EH (cell line): ENCODE measurements at regions not wholly inside any gene's neighbourhood (a gene's known extent, or its start where the extent isn't known, plus 50 kb on each side); places are given as distances from the start of the nearest gene placed in this dataset.

Experiments
- DNase-seq: peaks from one replicate; pipeline ENCODE4 v3.0.0-alpha.2; 2015; ENCODE audit warnings: low read depth

DNA sequence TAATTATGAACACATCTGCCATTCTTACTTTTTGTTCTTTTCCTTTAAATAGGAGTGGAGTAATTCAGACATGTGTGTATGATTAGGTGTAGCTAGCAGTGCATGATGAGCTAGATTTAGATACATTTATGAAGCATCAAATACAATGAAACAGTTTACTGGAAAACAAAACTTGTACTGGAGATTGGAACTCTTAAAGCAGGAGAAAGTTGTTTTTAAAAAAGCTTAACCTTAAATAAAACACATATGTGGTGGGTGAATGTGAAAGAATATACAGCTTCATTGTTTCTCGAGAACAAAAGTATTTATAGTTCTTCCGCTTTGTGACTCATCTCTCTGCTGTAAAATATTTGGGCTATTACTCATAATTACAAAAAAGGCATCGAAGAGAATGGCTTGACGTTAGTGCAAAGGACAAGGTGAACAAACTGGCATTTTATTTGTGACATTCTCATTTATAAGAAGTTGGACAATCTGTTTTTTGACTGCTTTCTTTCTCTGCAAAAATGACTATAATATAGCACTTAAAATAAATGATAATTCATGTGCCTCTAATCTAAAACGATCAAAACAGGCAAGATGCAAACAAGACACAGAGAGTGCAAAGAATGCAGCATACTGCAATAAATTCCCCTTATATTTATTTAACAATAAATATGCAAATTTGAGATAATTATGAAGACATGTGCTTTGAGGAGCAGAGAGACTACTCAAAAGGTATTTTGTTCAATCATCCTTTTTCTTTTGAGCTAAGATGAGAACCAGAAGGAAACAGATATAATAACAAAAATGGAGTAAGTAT, 478.8 kb downstream of the CETN3 start:
- DNase-seq, result peak; percentile 78

DNA sequence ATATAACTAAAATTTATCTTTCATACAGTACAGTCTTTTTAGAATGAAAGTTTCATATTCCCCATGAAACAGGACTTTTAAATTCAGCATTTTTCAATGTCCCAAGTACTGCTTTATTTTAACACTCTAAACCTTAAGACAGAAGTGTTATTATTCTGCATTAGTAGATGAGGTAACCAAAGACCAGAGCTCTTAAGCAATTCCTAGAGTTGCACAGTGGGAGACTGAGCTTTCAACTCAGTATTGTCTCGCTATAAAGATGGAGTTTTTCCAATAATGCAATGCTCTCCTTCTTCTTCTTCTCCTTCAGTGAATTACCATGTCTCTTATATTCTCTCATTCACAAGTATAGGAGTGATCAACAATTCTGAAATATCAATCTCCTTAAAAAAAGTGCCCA, 479.7 kb downstream of the CETN3 start:
- DNase-seq, result no peak

DNA sequence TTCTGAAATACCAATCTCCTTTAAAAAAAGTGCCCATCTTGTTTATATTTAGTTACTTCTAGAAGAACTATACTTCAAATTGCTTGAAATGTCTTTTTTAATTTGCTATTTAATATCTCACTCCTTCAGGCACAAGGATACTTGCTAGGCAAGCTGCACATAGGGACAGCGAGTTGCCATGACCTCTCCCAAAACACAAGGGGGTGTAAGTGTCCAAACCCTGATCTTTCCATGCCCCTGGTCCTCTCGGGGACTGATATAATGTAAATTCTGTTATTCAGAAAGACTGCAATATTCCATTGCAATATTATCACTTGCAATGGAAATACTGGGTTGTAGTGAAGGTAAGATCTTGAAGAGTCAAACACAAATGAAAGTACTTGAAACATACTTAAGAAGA, 480.4 kb downstream of the CETN3 start:
- no peak for DNase-seq

DNA sequence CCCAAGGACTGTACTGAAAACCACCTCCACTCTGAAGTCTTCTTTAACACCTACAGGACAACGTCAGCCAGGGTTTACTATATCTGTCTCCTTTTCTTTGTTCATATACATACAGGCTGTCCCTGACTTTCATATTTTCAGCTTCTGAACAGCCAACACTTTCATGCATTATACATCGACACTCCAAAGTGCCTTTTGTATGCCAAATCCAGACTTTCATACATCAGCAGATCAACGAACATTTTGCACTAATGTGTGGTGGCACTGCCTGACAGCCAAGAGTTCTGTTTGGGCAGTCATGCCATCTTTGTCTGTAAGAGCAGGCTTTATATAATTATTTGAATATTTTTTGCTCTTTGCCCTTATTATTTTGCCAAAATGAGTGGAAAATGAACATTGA, 487.4 kb downstream of the CETN3 start:
- DNase-seq, result no peak

DNA sequence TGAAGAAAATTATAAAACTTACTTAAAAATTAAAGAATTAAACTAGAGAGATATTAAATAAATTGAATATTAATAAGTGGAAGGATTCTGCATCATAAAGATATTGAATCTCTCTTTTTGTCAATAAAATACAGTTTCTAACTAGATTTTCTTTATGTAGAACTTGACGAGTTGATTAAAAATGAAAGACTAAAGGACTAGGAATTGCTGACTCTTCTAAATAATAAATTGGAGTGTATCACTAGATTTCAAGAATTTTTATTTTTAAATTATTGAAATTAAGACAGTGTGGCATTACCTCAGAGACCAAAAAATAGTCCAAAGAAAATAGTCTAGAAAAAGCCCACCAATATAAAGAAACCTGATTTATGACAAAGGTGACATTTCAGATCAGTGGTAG, 492.4 kb downstream of the CETN3 start:
- DNase-seq, result no peak

DNA sequence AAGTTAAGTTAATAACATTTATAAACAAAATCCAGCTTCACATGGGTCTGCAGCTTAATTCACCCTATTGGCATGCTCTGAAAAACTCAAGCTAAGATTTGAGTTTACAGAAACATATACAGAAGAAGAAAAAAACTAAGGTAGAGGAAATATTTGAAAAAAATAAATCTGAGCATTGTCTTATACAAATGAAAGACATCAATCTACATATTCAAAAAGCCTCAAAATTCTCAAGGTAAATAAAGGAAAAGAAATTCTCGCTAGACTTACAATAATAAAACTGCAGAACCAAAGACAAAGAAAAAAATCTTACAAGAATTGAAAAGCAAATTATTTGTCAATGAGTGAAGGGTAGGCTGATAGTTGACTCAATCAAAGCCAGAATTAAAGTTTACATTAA, 493.4 kb downstream of the CETN3 start:
- no peak for DNase-seq

DNA sequence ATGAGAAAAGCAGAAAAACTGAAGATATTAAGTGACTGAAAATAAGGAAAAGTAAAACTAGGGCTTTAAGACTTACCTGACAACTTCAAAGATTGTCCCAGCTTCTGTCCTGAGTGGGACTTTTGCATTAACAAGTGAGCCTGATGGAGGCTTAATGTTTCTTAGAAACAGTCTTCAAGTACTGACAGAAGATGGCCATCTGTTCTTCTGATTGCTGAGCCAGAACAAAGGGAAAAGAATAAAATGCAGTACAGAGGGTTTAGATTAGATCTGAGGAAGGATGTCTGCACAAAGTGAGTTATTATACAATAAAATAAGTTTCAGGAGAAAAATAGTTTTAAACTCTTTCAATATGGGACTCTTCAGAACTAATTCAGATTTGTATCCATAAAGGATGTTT, 500.7 kb downstream of the CETN3 start:
- no peak for DNase-seq

DNA sequence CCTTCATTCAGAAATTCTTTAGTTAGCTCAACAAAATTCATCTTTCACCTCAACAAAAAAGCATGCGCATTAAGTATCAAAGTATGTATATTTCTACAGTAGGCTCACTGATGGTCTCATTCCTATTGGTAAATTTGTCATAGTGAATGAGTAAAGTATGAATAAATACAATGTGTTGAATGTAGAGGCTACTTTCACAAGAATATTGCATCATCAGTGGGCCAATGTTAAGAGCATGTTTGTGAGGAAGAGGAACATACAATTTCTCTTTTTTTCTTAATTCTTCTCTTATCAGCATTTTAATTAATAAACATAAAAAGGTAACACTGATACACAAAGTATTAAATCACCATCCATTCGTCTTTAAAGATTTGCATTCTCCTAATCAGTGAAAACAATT, 505.1 kb downstream of the CETN3 start:
- DNase-seq, result no peak

DNA sequence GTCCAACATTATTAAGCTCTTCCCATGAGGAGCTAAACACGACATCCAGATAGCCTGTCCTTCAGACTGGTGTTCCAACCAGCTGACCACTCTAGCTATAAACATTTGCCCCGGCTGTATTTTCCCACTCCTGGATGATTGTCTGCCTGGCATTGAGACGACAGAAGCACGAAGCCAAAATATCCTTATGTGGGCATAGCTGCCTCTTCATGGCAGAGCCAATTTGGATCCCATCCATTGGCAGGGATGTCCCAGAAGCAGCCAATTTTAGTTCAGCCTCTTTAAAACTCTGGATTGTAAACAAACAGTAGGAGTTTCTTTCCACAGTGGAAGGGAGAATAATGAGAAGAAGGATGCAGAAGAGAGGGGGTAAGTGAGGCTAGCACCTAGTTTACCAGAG, 507.6 kb downstream of the CETN3 start:
- no peak for DNase-seq

DNA sequence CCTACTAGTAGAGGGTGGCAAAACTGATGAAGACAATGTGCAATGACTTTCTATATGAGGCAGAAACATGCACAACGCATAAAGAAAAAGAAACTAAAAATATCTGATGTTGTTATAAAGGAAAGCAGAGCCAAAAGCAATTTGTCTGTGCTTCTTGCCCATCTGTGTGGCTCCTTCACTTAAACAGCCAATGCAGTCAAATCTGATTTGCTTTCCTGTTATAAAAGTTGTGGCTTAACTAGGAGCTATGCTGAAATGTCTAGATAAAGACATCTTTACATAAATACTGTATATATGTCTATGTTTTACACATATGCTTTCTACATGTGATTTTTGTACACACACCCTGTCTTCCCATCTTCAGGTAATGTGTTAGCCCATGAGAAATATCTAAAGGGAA, 508.2 kb downstream of the CETN3 start:
- DNase-seq, result no peak

DNA sequence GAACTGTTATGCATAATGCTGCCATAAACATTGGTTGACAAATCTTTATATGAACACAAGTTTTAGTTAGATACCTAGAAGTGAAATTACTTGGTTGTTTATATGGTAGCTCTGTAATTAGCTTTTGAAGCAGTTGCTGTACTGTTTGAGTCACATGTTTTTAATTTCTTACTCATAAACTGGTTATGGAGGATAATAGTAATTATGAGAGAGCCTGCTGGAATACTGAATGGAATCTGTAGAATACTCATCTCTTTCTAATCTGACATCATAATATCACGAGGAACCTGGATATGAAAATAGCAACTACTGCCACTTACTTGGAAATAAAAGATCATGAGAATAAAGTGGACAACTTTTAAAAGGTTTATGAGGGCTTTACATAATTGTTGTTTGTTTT, 509.2 kb downstream of the CETN3 start:
- DNase-seq, result no peak

DNA sequence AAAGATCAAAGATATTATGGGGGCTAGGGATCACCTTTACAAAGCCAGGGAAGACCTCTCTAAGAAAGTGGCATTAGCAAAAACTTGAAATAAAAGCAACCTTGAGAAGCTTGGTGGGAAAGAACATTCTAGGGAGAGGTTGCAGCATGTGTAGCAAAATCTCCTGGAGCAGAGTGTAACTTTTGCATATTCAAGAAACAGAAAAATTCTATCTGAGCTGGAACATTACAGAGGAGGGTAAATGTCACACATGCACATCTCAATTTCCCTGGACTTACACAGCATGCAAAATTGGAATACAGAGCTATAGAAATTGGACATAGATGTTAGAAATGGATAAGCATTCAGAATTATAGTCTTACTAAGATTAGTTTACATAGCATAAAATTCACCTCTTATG, 510.0 kb downstream of the CETN3 start:
- DNase-seq, result no peak

DNA sequence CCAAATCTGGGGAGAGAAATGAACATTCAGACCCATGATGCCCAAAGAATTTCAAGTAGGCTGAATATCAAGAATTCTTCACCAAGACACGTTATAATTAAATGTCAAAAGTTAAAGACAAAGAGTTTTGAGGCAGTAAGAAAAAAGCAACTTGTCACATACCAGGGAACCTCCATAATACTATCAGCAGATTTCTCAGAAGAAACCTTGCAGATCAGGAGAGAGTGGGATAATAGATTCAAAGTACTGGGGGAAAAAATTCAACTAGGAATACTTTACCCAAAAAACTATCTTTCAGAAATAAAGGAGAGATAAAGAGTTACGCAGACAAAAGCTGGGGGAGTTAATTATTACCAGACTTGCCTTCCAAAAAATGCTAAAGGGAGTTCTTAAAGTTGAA, 516.0 kb downstream of the CETN3 start:
- no peak for DNase-seq

DNA sequence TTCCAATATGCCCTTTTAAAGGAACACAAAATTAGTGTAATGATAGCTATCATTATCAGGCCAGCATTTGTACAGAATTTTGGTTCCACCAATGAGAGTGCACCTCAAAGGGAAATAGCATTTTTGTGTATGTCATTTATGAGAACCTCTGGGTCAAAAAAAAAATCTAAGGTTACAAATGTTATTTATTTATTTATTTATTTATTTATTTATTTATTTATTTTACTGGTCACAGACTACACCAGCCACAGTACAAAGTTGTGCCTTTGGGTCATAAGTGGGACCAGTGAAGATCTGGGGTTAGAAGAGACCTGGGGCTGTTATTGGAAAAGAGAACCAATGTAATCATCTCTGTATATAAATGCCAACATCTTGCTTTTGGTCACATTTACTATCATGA, 523.9 kb downstream of the CETN3 start:
- no peak for DNase-seq

DNA sequence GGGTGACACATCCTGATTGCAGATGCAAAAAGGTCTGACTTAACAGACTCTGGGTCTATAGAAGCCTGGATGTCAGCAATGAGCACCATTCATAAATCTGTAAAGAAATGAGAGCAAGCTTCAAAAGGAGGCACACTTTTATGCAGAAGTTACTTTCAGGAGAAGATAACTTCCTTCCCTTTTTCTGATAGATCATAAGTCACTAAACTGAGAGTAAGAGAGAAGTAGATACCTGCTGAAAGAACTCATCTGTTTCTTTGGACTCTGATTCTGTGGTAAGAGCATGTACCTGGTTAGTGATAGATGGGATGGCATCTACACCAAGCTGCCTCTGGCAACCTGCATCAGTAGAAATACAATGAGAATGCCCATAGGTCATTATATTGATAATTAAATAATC, 525.6 kb downstream of the CETN3 start:
- DNase-seq, result no peak

DNA sequence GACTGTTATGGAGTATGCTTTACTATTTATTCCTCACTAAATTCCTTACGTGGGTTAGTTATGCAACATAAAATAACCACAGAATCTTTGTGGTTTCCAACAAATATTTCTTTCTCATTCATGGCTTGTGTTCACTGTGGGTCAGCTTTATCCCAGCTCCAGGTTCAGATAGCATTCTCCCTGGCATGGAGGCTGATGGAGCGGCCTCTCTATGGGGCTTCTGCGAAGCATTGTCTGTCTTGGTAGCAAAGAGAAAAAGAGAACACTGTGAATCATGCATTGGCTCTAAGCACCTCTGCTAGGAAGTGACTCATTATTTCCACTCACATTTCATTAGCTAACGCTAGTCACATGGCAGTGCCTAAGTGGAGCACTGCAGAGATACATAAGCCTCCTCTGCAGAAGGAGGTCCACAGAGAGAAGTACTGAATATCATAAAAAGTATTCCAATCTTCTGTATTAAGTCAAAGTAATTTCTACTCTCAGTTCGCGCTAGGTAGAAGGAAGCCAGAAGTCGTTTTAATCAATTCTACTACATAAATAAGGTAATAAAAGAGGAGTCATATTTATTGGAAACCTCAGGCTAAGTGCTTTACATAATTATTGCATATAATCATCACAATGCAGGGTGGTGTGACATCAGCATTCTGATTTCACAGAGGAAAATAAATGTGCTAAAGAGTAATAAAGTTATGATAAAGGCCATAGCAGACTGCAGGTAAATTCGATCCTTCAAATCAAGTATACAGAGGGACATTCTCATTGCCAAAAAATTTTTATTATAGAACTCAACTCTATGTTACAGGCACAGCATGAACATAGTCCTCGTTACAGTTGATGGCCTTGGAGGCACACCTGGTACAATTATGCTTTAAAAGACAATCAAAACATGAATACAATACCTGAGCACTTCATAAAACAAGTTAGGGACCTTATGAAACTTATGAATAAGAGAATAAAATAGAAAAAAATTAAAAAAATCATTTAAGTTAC, 531.1 kb downstream of the CETN3 start:
- DNase-seq, result peak; percentile 72

DNA sequence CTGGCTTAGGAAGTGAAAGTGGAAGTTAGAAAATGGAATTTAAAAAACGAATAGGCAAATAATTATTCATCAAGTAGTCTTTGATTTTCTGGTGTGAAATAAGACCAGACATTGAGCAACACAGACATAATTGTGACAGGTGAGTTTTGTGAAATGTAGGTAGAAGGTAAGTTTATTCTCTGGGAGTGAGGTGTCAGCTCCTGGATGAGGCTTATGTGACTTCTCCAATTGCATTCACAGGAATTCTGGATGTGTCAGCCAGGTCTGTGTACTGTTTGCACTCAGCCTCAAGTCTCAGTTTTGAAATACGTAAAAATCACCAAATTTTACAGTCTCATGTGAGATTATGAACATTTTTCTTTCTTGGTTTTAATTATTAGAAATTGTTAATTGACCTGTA, 537.6 kb downstream of the CETN3 start:
- no peak for DNase-seq

DNA sequence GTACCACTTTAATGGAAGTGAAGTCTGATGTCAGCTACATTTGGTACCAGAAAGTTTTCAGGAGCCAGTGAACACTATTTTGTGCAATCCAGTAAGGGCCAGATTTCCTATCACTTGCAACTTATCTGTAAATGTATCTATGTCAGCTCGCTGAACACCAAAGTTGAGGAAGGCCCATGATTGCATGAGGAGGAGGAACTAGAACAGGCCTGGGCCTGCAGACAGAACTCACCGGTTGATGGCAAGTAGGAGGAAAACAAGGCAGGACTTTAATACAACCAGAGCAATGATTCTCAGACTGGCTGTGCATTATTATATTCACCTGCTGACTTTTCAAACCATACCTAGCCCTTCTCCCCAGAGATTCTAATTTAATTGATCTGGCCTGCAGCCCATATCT, 540.2 kb downstream of the CETN3 start:
- DNase-seq, result no peak

DNA sequence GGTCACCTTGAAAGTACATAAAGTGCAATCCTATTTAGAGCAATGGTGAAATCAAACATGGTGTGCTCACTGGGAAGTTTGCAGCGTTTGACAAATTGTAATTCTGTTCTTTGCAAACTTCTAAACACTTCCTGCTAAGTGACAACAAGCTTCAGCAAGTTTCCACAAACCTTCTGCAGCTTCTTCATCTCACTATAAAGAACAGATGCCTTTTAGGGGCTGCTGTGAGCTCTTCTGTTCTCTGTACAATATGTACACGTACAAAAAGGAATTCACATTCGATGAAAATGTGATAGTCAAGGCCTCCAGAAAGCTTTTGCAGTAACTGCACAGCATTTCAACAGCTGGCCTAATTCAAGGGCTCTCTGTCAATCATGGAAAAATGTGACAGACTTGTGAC, 543.1 kb downstream of the CETN3 start:
- no peak for DNase-seq

DNA sequence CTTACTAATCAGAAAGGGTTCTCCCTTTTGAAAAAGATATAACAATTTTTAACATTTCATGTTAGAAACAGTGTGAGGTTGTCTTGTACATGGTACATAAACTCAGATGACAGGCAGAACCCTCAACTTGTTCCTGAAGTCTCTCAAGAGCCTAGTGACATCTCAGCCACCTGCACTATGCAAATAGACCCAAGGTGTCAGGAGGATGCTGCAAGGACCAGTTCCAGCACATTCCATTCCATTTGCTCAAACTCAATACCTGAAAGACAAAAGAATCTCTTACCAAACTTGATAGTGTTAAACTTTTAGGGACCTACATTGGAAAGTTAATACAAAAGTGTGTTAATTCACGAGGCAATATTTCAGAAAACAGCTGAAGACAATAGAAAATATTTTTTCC, 544.6 kb downstream of the CETN3 start:
- no peak for DNase-seq

DNA sequence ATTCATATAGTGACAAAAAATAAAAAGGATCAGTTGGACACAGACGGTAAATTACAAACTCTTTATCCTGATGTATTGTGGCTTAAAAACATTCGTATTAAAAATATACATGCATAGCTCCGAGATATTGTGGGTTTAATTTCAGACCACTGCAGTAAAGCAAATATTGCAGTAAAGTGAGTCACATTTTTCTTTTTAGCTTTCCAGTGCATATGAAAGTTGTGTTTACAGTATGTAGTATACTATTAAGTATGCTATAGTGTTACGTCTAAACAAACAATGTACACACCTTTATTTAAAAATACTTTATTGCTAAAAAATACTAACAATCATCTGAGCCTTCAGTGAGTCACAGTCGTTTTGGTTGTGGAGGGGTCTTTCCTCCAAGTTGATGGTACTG, 551.8 kb downstream of the CETN3 start:
- no peak for DNase-seq

DNA sequence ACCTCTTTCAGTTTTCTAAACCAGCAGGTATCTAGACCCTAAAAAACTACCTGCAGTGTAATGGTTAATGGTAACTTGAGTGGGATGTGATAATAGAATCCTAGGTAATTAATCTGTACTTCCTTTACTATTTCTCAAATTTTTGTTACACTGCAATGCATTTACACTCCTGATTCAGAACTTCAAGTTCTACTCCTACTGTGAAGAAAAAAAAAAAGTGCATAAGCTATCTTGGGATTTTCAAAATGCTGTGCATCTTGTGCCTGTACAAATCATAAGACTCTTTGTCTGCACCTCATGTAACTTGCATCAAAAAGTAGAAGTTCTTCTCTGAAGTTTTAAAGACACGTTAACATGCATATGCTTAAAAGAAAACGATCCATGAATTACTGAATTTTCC, 554.1 kb downstream of the CETN3 start:
- DNase-seq, result no peak

DNA sequence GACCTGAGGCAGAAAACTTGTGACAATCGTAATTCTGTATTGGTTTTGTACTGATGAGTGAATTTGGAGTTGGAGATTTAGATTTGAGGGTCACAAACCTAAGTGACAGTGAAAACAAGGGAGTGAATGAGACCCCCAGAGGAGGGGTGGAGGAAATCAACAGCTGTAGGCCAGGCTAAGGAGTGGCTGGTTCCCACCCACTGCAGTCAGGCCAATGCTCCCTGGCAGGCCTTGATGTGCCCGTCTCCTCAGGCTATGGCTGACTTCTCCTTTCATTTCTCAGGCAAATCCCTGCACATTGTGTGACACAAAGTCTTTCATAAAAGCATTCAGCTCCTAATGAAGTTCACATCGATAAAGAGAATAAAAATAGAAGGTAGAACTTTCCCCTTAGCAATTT, 557.6 kb downstream of the CETN3 start:
- DNase-seq, result no peak
